ENCODE measurements at regions not wholly inside any gene's neighbourhood (a gene's known extent, or its start where the extent isn't known, plus 50 kb on each side); places are given as distances from the start of the nearest gene placed in this dataset.
A peak's percentile ranks its signal among the peaks of the same experiment; 100 is the strongest.

- H2AFZ ChIP-seq (ENCODE audit: low read depth, low read length): peak overlapping the region; percentile 45
- no peaks in the 10 kb centered on the region for H3K79me2 ChIP-seq (ENCODE audit: insufficient read depth, low read length)
- H3K27ac ChIP-seq (ENCODE audit: low read depth, low read length): peak overlapping the region; percentile 6
- H3K4me1 ChIP-seq (ENCODE audit: insufficient read depth, low read length): peaks cover 26% of the 10 kb centered on the region
- DNase-seq (ENCODE audit: low read depth): no peak
- TF ChIP-seq CTCF (IDR thresholded peaks at IDR 0.05; ENCODE audit: insufficient read depth, low read depth, low read length): no peak
- no peak for TF ChIP-seq EZH2 (IDR thresholded peaks at IDR 0.05; ENCODE audit: insufficient read depth, low read length)
- H3K9me3 Mint-ChIP-seq (ENCODE audit: unreplicated experiment): no peaks in the 10 kb centered on the region
- H3K36me3 ChIP-seq (ENCODE audit: insufficient read depth, low read length): no peaks in the 10 kb centered on the region
- no peak for FAIRE-seq
- H3K36me3 Mint-ChIP-seq (ENCODE audit: low read depth, unreplicated experiment): no peaks in the 10 kb centered on the region
- H3K4me2 ChIP-seq (ENCODE audit: low read length): peak overlapping the region; percentile 80
- H3K4me3 Mint-ChIP-seq (ENCODE audit: unreplicated experiment): no peak overlapping the region
- peak overlapping the region; percentile 6 for H3K4me3 ChIP-seq (ENCODE audit: insufficient read depth, low read depth, low read length)
- H3K27ac Mint-ChIP-seq (ENCODE audit: unreplicated experiment): no peak overlapping the region
- no peaks in the 10 kb centered on the region for H3K9me3 ChIP-seq (ENCODE audit: insufficient read depth, low read depth, low read length)
- H4K20me1 ChIP-seq (ENCODE audit: insufficient read depth, low read length): no peaks in the 10 kb centered on the region
- peak overlapping the region; percentile 19 for H3K9ac ChIP-seq (ENCODE audit: low read length)
- H3K4me1 Mint-ChIP-seq (ENCODE audit: low read depth, unreplicated experiment): peaks cover 7% of the 10 kb centered on the region
- H3K27me3 Mint-ChIP-seq (ENCODE audit: low read depth, unreplicated experiment): peaks cover 16% of the 10 kb centered on the region
- H3K27me3 ChIP-seq (ENCODE audit: insufficient read depth, low read length): no peaks in the 10 kb centered on the region
Observed at GRCh38 chr9:107733523-107733894, 243.9 kb upstream of the KLF4 start.

GRCh38 chr9:107732781-107733522 lies 243.4 kb upstream of the KLF4 start:
- Mint-ChIP-seq H3K27me3 (ENCODE audit: low read depth, unreplicated experiment) (peaks cover 16% of the 10 kb centered on the region), H3K4me1 (ENCODE audit: low read depth, unreplicated experiment) (peaks cover 4% of the 10 kb centered on the region), H3K4me3 (ENCODE audit: unreplicated experiment) (no peak overlapping the region), H3K27ac (ENCODE audit: unreplicated experiment) (no peak overlapping the region), H3K9me3 (ENCODE audit: unreplicated experiment) (peaks cover 2% of the 10 kb centered on the region), H3K36me3 (ENCODE audit: low read depth, unreplicated experiment) (no peaks in the 10 kb centered on the region)
- H2AFZ ChIP-seq (ENCODE audit: low read depth, low read length): peak overlapping the region; percentile 45
- peak overlapping the region; percentile 80 for H3K4me2 ChIP-seq (ENCODE audit: low read length)
- no peaks in the 10 kb centered on the region for H4K20me1 ChIP-seq (ENCODE audit: insufficient read depth, low read length)
- peak; percentile 82 for DNase-seq (ENCODE audit: low read depth)
- H3K4me1 ChIP-seq (ENCODE audit: insufficient read depth, low read length): peaks cover 20% of the 10 kb centered on the region
- peak overlapping the region; percentile 6 for H3K27ac ChIP-seq (ENCODE audit: low read depth, low read length)
- no peaks in the 10 kb centered on the region for H3K9me3 ChIP-seq (ENCODE audit: insufficient read depth, low read depth, low read length)
- H3K27me3 ChIP-seq (ENCODE audit: insufficient read depth, low read length): no peaks in the 10 kb centered on the region
- H3K4me3 ChIP-seq (ENCODE audit: insufficient read depth, low read depth, low read length): peak overlapping the region; percentile 6
- TF ChIP-seq EZH2 (IDR thresholded peaks at IDR 0.05; ENCODE audit: insufficient read depth, low read length) (no peak), CTCF (IDR thresholded peaks at IDR 0.05; ENCODE audit: insufficient read depth, low read depth, low read length) (no peak)
- no peak for FAIRE-seq
- H3K9ac ChIP-seq (ENCODE audit: low read length): peak overlapping the region; percentile 19
- H3K36me3 ChIP-seq (ENCODE audit: insufficient read depth, low read length): no peaks in the 10 kb centered on the region
- H3K79me2 ChIP-seq (ENCODE audit: insufficient read depth, low read length): no peaks in the 10 kb centered on the region

- no peak for FAIRE-seq
Observed at GRCh38 chr9:107731115-107731762, 241.7 kb upstream of the KLF4 start.

More at GRCh38 chr9:107731115-107731762, 241.7 kb upstream of the KLF4 start:
- H3K36me3 ChIP-seq (ENCODE audit: insufficient read depth, low read length): no peaks in the 10 kb centered on the region
- peaks cover 12% of the 10 kb centered on the region for H3K27me3 Mint-ChIP-seq (ENCODE audit: low read depth, unreplicated experiment)
- TF ChIP-seq EZH2 (IDR thresholded peaks at IDR 0.05; ENCODE audit: insufficient read depth, low read length) (no peak), CTCF (IDR thresholded peaks at IDR 0.05; ENCODE audit: insufficient read depth, low read depth, low read length) (no peak)
- no peaks in the 10 kb centered on the region for H4K20me1 ChIP-seq (ENCODE audit: insufficient read depth, low read length)
- no peaks in the 10 kb centered on the region for H3K36me3 Mint-ChIP-seq (ENCODE audit: low read depth, unreplicated experiment)
- no peak for DNase-seq (ENCODE audit: low read depth)
- H3K9ac ChIP-seq (ENCODE audit: low read length): no peak overlapping the region
- H3K9me3 Mint-ChIP-seq (ENCODE audit: unreplicated experiment): peaks cover 2% of the 10 kb centered on the region
- H3K4me1 ChIP-seq (ENCODE audit: insufficient read depth, low read length): peaks cover 23% of the 10 kb centered on the region
- no peak overlapping the region for H3K4me3 ChIP-seq (ENCODE audit: insufficient read depth, low read depth, low read length)
- peaks cover 6% of the 10 kb centered on the region for H3K4me1 Mint-ChIP-seq (ENCODE audit: low read depth, unreplicated experiment)
- H3K4me3 Mint-ChIP-seq (ENCODE audit: unreplicated experiment): no peak overlapping the region
- H3K79me2 ChIP-seq (ENCODE audit: insufficient read depth, low read length): no peaks in the 10 kb centered on the region
- H2AFZ ChIP-seq (ENCODE audit: low read depth, low read length): no peak overlapping the region
- H3K27me3 ChIP-seq (ENCODE audit: insufficient read depth, low read length): no peaks in the 10 kb centered on the region
- H3K9me3 ChIP-seq (ENCODE audit: insufficient read depth, low read depth, low read length): no peaks in the 10 kb centered on the region
- H3K4me2 ChIP-seq (ENCODE audit: low read length): no peak overlapping the region
- H3K27ac Mint-ChIP-seq (ENCODE audit: unreplicated experiment): no peak overlapping the region
- no peak overlapping the region for H3K27ac ChIP-seq (ENCODE audit: low read depth, low read length)

Data from astrocyte (in vitro differentiated cells and primary cell).